ENCODE measurements at regions not wholly inside any gene's neighbourhood (a gene's known extent, or its start where the extent isn't known, plus 50 kb on each side); places are given as distances from the start of the nearest gene placed in this dataset.

DNA sequence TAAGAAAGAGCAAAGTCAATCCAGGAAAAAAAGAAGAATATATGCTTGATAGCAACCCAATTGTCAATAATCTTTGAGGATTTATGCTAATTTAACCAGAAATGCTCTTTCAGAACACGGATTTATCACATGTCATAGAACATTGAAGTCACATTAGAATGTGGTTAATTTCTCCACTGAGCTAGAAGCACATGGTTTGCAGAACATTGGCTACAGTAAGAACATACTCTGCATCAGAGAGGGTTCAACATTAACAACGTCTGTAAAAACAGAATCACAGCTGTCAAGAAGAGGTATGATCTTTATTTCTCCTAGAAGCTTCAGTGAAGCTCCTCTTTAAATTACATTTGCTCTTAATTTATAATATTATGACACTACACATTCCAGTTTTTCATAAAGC is 619.7 kb upstream of the AGTR1 start:
- Mint-ChIP-seq H3K27me3 (no peaks in the 10 kb centered on the region), H3K36me3 (no peaks in the 10 kb centered on the region), H3K9me3 (no peaks in the 10 kb centered on the region), H3K4me3 (no peak overlapping the region), H3K27ac (no peak overlapping the region), H3K4me1 (no peaks in the 10 kb centered on the region)
- DNase-seq (no peak), ATAC-seq (ENCODE audit: low read depth) (no peak)
- POLR2A ChIA-PET = no interaction called here

- no peak overlapping the region for H3K27ac Mint-ChIP-seq
- no peak overlapping the region for H3K4me3 Mint-ChIP-seq
- DNase-seq (no peak), ATAC-seq (ENCODE audit: low read depth) (no peak)
- H3K4me1 Mint-ChIP-seq = no peaks in the 10 kb centered on the region
- H3K27me3 Mint-ChIP-seq = no peaks in the 10 kb centered on the region
- H3K9me3 Mint-ChIP-seq = no peaks in the 10 kb centered on the region
- POLR2A ChIA-PET = no interaction called here
- H3K36me3 Mint-ChIP-seq = no peaks in the 10 kb centered on the region
Measured at GRCh38 chr3:148078658-148079057, 619.0 kb upstream of the AGTR1 start.

DNA sequence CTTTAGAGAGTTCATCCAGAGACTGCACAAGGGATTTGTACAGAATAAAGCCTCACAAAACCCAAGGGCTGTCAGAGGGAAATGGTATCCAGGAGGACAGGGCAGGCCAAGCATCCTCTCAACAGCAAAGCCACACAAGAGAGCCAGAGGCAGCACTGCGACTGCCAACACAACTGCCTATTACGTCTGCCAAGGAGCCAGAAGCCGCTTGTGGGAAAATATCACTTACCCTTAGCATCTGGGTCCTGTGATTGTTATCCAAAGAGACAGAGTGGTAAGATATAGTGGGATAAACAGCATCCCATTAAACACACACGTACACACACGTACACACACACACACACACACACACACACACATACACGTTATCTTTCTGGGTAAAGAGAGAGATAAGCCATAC is 618.3 kb upstream of the AGTR1 start:
- no peaks in the 10 kb centered on the region for H3K9me3 Mint-ChIP-seq
- POLR2A ChIA-PET = no interaction called here
- no peak overlapping the region for H3K4me3 Mint-ChIP-seq
- DNase-seq = no peak
- H3K27ac Mint-ChIP-seq = no peak overlapping the region
- H3K36me3 Mint-ChIP-seq = no peaks in the 10 kb centered on the region
- no peaks in the 10 kb centered on the region for H3K27me3 Mint-ChIP-seq
- H3K4me1 Mint-ChIP-seq = no peaks in the 10 kb centered on the region
- no peak for ATAC-seq (ENCODE audit: low read depth)

GRCh38 chr3:148081926-148082325 is 615.8 kb upstream of the AGTR1 start:
- Mint-ChIP-seq H3K4me3 (no peak overlapping the region), H3K4me1 (no peaks in the 10 kb centered on the region)
- POLR2A ChIA-PET = no interaction called here

GRCh38 chr3:148082506-148083280 is 615.0 kb upstream of the AGTR1 start:
- no peak for DNase-seq
- no peaks in the 10 kb centered on the region for H3K36me3 Mint-ChIP-seq

More at GRCh38 chr3:148081926-148082325, 615.8 kb upstream of the AGTR1 start:
- no peaks in the 10 kb centered on the region for H3K36me3 Mint-ChIP-seq
- no peaks in the 10 kb centered on the region for H3K9me3 Mint-ChIP-seq
- ATAC-seq (ENCODE audit: low read depth) (no peak), DNase-seq (no peak)
- no peaks in the 10 kb centered on the region for H3K27me3 Mint-ChIP-seq
- no peak overlapping the region for H3K27ac Mint-ChIP-seq

GRCh38 chr3:148083526-148084182 is 614.0 kb upstream of the AGTR1 start:
- H3K27me3 Mint-ChIP-seq = no peaks in the 10 kb centered on the region
- no peaks in the 10 kb centered on the region for H3K4me1 Mint-ChIP-seq
- no peak overlapping the region for H3K27ac Mint-ChIP-seq
- POLR2A ChIA-PET = no interaction called here
- ATAC-seq (ENCODE audit: low read depth) = no peak
- DNase-seq = no peak
- H3K4me3 Mint-ChIP-seq = no peak overlapping the region
- H3K36me3 Mint-ChIP-seq = no peaks in the 10 kb centered on the region
- no peaks in the 10 kb centered on the region for H3K9me3 Mint-ChIP-seq

More at GRCh38 chr3:148082506-148083280, 615.0 kb upstream of the AGTR1 start:
- POLR2A ChIA-PET = no interaction called here
- no peak overlapping the region for H3K27ac Mint-ChIP-seq
- no peak for ATAC-seq (ENCODE audit: low read depth)
- H3K4me1 Mint-ChIP-seq = no peaks in the 10 kb centered on the region
- no peaks in the 10 kb centered on the region for H3K9me3 Mint-ChIP-seq
- H3K27me3 Mint-ChIP-seq = no peaks in the 10 kb centered on the region
- H3K4me3 Mint-ChIP-seq = no peak overlapping the region

- H3K9me3 Mint-ChIP-seq = no peaks in the 10 kb centered on the region
Measured at GRCh38 chr3:148084931-148085330, 612.8 kb upstream of the AGTR1 start.

GRCh38 chr3:148087601-148088371 is 609.9 kb upstream of the AGTR1 start:
- Mint-ChIP-seq H3K36me3 (no peaks in the 10 kb centered on the region), H3K9me3 (no peaks in the 10 kb centered on the region), H3K4me3 (no peak overlapping the region), H3K27ac (no peak overlapping the region), H3K4me1 (no peaks in the 10 kb centered on the region), H3K27me3 (no peaks in the 10 kb centered on the region)
- DNase-seq (no peak), ATAC-seq (ENCODE audit: low read depth) (no peak)
- POLR2A ChIA-PET = no interaction called here

More at GRCh38 chr3:148084931-148085330, 612.8 kb upstream of the AGTR1 start:
- ATAC-seq (ENCODE audit: low read depth) = no peak
- DNase-seq = no peak
- Mint-ChIP-seq H3K27me3 (no peaks in the 10 kb centered on the region), H3K4me3 (no peak overlapping the region), H3K27ac (no peak overlapping the region), H3K36me3 (no peaks in the 10 kb centered on the region), H3K4me1 (no peaks in the 10 kb centered on the region)
- POLR2A ChIA-PET = no interaction called here

GRCh38 chr3:148089171-148089570 is 608.5 kb upstream of the AGTR1 start:
- no peak for ATAC-seq (ENCODE audit: low read depth)
- Mint-ChIP-seq H3K9me3 (no peaks in the 10 kb centered on the region), H3K27ac (no peak overlapping the region), H3K4me1 (no peaks in the 10 kb centered on the region), H3K27me3 (no peaks in the 10 kb centered on the region), H3K4me3 (no peak overlapping the region), H3K36me3 (no peaks in the 10 kb centered on the region)
- POLR2A ChIA-PET = no interaction called here
- no peak for DNase-seq

GRCh38 chr3:148090156-148090555 is 607.5 kb upstream of the AGTR1 start:
- Mint-ChIP-seq H3K27me3 (no peaks in the 10 kb centered on the region), H3K4me1 (no peaks in the 10 kb centered on the region), H3K4me3 (no peak overlapping the region), H3K36me3 (no peaks in the 10 kb centered on the region), H3K27ac (no peak overlapping the region), H3K9me3 (no peaks in the 10 kb centered on the region)
- POLR2A ChIA-PET = no interaction called here
- no peak for ATAC-seq (ENCODE audit: low read depth)
- DNase-seq = no peak

DNA sequence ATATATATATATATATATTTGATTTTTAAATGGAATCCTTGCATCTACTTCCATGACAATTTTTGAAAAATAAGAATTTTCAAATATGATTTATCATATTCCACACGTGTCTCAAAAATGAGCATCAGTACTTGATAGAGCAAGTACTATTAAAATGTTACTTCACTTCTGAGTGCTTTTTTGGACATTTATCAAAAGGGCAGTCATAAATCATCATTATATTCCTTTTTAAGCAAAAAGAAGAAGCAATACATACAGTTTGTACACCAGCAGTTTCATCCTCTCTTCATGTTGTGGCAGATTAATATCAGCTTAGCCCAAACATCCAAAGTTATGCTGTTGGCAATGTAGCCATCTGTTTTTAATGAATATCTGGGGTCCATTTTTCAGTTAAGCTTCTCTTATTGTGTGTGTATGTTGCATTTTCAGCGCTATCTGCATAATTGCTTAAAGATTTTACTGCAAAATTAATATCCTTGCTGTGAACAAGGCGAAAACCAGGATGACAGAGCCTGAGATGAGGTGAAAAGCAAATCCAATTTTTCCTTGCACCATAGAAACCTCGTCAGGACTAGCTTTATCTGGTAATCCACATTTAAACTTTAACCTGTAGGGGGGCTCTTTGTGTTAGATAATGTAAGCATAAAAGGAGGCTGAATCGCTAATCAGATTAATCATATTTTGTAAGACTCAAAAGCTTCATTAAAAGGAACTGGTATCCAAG is 604.9 kb upstream of the AGTR1 start:
- Mint-ChIP-seq H3K36me3 (no peaks in the 10 kb centered on the region), H3K4me3 (no peak overlapping the region), H3K4me1 (no peaks in the 10 kb centered on the region), H3K27me3 (no peaks in the 10 kb centered on the region), H3K9me3 (no peaks in the 10 kb centered on the region), H3K27ac (no peak overlapping the region)
- ATAC-seq (ENCODE audit: low read depth) (no peak), DNase-seq (no peak)
- POLR2A ChIA-PET = no interaction called here

DNA sequence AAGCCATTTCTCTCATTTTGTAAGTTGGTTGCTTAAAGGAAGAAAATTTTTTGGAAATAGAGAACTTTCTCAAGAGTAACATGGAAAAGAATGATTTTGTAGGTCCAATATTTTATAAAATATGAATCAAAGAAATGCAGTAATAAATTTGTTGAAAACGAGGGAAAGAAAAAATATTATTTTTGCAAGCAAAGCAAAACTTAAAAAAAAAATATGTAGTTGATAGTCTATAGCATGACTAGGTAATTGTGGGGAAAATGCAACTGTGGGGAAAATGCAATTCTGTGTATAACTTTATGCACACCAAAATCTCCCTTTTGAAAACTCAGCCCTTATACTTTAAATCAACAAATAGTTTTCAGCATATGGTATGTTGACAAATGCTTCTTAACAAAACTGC is 604.0 kb upstream of the AGTR1 start:
- DNase-seq (no peak), ATAC-seq (ENCODE audit: low read depth) (no peak)
- no peaks in the 10 kb centered on the region for H3K9me3 Mint-ChIP-seq
- no peaks in the 10 kb centered on the region for H3K36me3 Mint-ChIP-seq
- POLR2A ChIA-PET = no interaction called here
- no peaks in the 10 kb centered on the region for H3K27me3 Mint-ChIP-seq
- no peak overlapping the region for H3K27ac Mint-ChIP-seq
- no peaks in the 10 kb centered on the region for H3K4me1 Mint-ChIP-seq
- H3K4me3 Mint-ChIP-seq = no peak overlapping the region

- no peak overlapping the region for H3K4me3 Mint-ChIP-seq
- POLR2A ChIA-PET = no interaction called here
- no peak for DNase-seq
- no peak for ATAC-seq (ENCODE audit: low read depth)
- H3K27ac Mint-ChIP-seq = no peak overlapping the region
- H3K9me3 Mint-ChIP-seq = no peaks in the 10 kb centered on the region
- no peaks in the 10 kb centered on the region for H3K4me1 Mint-ChIP-seq
- no peaks in the 10 kb centered on the region for H3K27me3 Mint-ChIP-seq
- no peaks in the 10 kb centered on the region for H3K36me3 Mint-ChIP-seq
Measured at GRCh38 chr3:148095962-148096361, 601.7 kb upstream of the AGTR1 start.

Data from activated naive CD8-positive, alpha-beta T cell treated with anti-CD3 and anti-CD28 coated beads, Interleukin-2, amount 10 ng/mL, durations not matched to agents 7 days and 5 days (primary cell).